HG02588 (cell line): ENCODE measurements at regions not wholly inside any gene's neighbourhood (a gene's known extent, or its start where the extent isn't known, plus 50 kb on each side); places are given as distances from the start of the nearest gene placed in this dataset.
"Not testable (repeated sequence)": the region's sequence is repeated elsewhere in the genome, so short reads cannot be mapped to it uniquely, and the experiment has no call there.

Experiments
- ATAC-seq: cut with Tn5 transposase; IDR thresholded peaks from one replicate; pipeline ENCODE4 v1.9.1; 2021; ENCODE audit warnings: mild to moderate bottlenecking, moderate library complexity; ENCODE audit not compliant: unreplicated experiment

DNA sequence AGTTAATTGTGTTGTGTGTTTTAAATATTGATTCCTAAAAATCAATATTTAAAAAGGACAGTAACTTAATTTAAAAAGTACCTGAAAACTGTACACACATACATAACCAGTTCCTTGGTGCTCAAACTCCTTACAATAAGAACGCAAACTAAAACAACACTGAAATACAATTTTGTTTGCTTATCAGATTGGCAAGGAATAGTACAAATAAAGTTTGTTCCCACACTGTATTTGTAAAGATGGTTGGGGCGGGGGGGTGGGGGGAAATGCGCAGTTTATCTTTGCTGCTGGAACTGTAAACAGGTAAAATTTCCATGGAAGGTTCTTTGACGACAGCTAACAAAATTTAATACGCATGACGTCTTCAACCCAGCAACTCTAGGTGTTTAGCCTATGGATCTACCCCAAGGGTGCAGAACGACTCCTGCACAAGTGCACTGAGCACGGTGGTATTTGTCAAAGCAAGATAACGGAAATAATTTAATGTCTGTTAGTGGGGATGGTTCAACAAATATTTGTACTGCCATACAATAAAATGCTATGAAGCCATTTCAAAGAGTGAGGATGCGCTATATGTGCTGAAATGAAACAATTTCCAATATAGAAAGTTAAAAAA lies 96.5 kb downstream of the ING1 start:
- ATAC-seq: no peak

- ATAC-seq: no peak
Measured at GRCh38 chr13:110811008-110811720, 97.7 kb downstream of the ING1 start.

GRCh38 chr13:110811771-110812120 lies 98.2 kb downstream of the ING1 start:
- no peak for ATAC-seq

DNA sequence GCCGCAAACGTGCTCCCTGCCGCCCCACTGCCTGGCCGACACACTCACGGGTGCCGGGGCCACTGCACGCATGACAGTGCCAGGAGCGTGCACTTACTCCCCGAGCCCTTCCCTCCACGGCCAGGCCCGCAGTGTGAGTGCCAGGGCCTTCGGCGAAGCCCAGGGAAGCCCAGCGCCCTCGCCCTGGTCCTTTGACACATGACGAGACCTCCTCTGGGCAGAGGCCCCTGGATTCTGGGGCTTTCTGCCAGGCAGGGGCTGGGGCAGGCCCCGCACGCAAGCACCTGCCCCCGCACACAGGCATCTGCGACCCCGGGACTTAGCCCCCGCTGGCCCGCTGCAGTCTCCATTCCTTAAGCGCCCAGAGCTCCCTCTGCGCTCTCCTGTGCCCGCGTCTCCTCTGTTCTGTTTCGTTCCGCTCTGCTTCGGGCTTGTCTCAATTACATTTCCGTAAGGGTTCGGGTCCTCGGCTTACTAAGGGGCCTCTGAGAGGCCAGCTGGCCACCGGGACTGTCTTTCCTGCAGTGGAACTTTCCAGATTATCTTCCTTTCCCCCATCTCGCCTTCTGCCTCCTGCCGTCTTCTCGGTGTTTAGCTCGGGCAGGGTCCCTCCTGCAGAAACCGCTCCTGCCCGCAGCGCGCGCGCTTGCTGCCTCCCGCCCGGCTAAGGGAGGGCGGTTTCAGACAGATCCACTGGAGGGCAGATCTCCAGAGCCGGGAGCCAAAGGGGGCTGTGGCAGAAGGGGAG lies 98.8 kb downstream of the ING1 start:
- no peak for ATAC-seq

- ATAC-seq: no peak
Measured at GRCh38 chr13:110812869-110813645, 99.6 kb downstream of the ING1 start.

DNA sequence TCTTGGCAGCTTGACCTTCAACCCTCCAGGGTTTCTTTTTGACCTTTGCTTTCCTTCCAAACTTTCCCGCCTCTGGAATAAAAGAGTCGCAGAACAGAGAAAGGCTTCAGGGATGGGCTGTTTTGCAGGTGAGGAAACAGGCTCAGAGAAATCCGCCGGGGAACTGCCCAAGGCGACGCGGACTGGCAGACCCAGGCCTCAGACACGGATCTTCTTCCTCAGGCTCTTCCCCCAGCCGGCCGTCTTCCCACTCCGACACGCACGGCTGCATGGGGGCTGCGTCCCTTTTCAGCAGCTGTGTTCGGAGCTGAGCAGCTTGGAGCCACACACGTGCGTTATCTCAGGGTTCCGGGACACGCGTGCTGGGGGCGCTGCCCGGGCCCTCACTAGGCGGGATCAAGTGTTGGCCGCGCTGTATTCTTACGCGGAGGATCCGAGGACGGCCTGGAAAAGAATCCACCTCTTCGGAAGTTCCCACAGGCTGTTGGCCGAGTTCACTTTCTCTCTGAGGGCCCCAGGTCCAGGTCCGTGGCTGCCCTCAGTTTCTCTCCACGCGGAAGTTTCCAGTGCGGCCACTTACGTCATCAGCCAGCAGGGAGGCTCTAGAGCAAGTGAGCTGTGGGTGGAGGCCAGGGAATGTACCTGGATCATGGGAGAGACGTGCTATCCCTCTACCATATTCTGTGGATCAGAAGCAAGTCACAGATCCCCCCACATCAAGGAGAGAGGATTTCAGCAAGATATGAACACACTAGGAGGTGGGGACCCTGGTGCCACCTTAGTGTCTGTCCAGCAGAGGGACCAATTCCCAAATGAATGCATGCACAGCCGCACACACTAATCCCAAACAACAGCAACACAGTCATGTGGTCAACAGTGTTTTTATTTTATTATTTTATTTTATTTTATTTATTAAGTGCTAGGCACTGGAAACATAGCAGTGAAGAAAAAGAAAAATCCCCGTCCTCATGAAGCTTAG lies 100.4 kb downstream of the ING1 start:
- no peak for ATAC-seq

DNA sequence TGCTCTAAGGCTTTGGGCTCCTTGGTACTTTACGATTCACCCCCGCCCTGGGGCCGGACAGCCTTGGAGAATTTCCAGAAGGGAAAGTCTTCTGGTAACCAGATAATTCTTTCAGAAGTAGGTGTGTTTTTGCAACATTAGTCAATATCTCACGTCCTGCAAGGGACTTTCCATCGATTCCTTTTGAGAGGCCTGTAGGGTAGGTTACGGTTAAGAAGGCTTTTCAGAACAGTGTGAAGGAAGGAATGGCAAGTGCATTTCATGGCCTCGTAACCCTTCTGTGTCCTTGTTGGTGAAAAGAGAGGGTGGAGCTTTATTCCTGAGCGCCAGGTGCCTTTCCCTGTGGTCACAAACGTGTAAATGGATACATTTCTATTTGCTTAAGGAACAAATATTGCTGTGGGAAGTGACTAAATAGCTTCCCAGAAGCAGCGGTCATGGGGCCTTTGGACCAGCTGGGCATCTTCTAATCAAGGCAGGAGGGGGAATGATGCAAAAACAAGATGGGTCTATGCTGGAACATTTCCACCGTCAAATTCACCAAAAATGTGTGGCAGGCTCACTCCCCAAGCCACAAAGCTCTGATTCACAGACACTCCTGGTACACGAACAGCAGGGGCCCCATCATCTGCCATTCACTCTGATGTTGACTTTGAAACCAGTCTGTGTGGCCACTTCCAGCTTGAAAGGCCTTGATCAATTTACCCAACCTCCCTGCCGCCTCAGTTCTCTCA lies 99.2 kb downstream of the ANKRD10 start:
- ATAC-seq: no peak

- ATAC-seq: no peak
Measured at GRCh38 chr13:110816500-110816899, 98.4 kb downstream of the ANKRD10 start.

- no peak for ATAC-seq
Measured at GRCh38 chr13:110817143-110817542, 97.7 kb downstream of the ANKRD10 start.

GRCh38 chr13:110818747-110819146 lies 96.1 kb downstream of the ANKRD10 start:
- no peak for ATAC-seq

DNA sequence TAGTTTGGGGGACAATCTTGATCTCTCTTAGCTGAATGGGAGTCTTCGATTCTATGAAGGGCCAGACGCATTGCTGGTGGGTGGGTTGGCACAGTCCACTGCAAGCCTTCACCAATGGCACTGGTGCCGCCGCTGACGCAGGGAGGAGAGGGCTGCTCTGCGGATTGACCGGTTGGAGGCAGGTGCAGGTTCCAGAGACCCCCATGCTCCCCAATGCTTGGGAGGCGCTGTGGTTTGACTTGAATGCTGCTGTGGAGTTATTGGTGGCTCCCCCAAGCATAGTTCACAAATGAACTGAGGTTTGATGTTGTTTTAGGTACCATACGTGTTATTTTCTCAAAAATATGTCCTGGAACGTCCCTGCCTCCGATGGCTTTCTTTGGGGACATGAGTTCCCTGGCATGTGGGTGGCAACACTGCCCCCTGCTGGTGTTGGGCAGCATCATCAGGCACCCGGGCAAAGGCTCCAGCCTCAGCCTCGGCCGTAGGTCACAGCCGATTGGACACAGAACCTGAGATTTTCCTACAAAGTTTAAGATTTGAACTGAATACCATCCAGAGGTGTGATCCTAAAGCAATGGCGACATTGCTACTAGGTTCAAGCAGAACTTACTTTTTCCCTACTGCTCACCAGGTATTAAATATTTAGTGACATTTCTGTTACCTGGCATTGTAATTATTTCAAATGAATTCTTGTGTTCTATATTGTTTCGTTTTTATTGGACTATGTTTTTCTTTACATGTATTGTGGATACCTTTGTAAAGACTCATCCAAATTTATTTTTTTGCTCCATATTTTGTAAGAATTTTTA lies 95.5 kb downstream of the ANKRD10 start:
- ATAC-seq: peak; percentile 89

DNA sequence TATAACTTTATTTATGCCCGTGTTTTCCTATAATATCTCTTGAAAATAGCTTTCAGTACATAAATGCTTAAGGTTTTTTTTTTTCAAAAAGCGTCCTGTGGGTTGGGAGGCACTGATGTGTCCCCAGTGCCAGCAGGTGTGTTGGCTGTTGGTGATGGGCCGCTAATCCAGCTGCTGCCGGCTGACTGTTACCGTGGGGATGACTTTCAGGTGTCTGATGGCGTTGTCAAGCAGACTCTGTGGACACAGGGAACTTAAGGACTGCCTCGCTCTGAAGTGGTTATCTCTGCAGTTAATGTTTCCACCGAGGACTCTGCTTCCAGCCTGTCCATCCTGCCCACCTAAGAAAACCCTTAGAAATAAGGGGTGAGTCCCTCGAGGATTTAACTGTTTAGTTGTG lies 94.5 kb downstream of the ANKRD10 start:
- ATAC-seq: no peak

GRCh38 chr13:110821837-110822668 lies 92.8 kb downstream of the ANKRD10 start:
- not testable (repeated sequence) for ATAC-seq

DNA sequence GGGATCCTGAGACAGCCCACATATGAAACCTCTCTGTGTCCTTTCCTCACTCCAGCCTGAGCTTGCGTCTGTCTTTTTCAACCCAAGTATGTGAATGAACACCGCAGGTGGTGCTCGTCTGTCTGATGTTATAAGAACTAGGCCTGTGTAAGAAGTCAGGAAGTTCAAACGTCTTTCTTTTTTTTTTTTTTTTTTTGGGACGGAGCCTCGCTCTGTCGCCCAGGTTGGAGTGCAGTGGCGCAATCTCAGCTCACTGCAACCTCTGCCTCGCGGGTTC lies 92.3 kb downstream of the ANKRD10 start:
- ATAC-seq: no peak

DNA sequence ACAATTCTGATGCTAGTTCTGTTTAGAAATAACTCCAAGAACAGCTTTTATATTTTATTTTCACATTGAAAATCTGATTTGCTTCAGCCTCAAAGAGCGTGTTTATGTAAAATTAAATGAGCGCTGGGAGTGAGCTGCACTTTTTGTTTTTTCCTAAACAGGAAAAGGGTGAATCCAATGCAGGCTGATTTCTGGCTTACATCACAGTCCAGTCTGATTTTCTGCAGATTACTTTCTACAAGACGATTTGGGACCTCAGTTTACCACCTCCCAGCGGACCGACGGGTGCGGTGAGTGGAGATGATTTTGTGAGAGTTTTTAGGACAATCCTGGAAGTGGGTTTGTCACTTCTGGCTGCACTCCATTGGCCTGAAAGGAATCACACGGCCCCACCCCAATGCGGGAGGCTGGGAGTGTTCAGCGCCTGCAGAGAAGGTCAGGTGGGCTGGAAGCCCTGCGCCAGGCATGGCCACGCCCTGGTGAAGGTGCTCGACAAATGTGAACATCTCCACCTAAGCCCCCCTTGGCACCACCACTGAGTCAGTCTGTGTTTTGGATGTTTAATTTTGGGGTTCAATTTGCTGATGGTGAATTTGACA lies 90.1 kb downstream of the ANKRD10 start:
- ATAC-seq: no peak

- no peak for ATAC-seq
Measured at GRCh38 chr13:110825516-110825915, 89.4 kb downstream of the ANKRD10 start.

- no peak for ATAC-seq
Measured at GRCh38 chr13:110826101-110826500, 88.8 kb downstream of the ANKRD10 start.
